Activated CD4-positive, alpha-beta T cell treated with anti-CD3 and anti-CD28 coated beads, Interleukin-2, Interleukin-6, amounts not matched to agents 100 ng/mL and 50 ng/mL, durations not matched to agents 16 hours and 8 hours (primary cell): ENCODE measurements at regions not wholly inside any gene's neighbourhood (a gene's known extent, or its start where the extent isn't known, plus 50 kb on each side); places are given as distances from the start of the nearest gene placed in this dataset.
"Not testable (repeated sequence)": the region's sequence is repeated elsewhere in the genome, so short reads cannot be mapped to it uniquely, and the experiment has no call there.

ENCODE experiments used
- DNase-seq: peaks from one replicate; pipeline ENCODE4 v3.0.0-alpha.2; 2020

- DNase-seq = no peak
Observed at GRCh38 chr12:114119316-114119715, 153.2 kb upstream of the RBM19 start.

DNA sequence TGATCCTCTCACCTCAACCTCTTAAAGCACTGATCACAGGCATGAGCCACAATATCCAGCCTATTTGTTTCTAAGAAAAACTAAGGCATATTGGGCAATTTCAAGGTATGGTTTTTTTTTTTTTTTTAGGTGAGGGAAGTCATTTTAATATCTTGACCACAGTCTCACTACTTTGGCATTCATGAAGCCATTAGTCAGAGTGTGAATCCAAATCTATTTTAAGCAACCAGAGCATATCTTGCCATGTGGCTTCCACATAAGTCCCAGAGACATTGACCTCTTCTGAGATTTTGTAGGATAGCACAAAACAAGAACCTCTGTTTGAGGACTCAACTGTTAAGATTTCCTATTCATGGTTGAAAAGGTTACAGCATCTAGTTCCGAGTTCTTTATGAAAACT lies 130.3 kb upstream of the RBM19 start:
- DNase-seq = no peak

- no peak for DNase-seq
Observed at GRCh38 chr12:114093520-114093919, 127.4 kb upstream of the RBM19 start.

GRCh38 chr12:114092981-114093380 lies 126.9 kb upstream of the RBM19 start:
- DNase-seq = no peak

DNA sequence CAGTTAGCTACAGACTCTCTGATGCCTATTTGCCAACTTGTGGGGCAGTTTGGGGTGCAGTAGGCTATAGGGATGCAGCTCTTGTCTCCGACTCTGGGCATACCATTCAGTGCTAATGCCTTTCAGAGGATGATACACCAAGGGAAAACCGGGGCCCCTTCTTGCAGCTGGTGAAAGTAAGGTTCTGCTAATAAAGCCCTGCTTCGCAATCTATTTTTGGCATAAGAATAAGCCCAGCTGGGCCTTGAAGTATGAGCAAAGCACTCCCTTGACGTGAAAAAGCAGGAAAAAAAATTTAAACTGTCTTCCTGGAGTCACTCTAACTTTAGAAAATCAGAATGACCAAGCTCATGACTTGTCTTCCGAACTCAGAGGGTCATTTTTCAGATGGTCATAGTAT lies 124.1 kb upstream of the RBM19 start:
- no peak for DNase-seq

DNA sequence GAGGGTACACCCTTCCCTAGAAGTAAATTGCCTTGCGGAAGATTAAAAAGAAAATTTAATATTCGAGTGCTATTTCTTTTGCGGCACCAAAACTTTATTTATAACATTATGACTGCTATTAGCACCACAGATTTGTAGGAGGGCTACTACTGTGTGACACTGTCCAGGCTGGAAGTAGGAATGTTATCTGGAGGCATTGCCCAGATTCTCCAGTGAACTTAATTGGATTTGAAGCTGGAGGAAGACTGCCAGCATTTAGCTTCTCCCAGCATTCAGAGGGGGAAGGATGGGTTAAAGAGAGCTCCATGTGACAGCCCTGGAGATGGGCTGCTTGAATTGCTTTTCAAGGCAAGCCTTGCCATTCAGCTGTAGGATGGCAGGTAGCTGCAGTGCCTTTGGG lies 107.0 kb upstream of the RBM19 start:
- DNase-seq = no peak

- no peak for DNase-seq
Observed at GRCh38 chr12:114069507-114069906, 103.4 kb upstream of the RBM19 start.

GRCh38 chr12:114064497-114064896 lies 98.4 kb upstream of the RBM19 start:
- DNase-seq = no peak

DNA sequence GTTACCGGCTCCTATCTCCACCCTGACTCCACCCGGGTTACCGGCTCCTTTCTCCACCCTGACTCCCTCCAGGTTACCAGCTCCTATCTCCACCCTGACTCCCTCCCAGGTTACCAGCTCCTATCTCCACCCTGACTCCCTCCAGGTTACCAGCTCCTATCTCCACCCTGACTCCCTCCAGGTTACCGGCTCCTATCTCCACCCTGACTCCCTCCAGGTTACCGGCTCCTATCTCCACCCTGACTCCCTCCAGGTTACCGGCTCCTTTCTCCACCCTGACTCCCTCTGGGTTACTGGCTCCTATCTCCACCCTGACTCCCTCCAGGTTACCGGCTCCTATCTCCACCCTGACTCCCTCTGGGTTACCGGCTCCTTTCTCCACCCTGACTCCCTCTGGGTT lies 97.9 kb upstream of the RBM19 start:
- DNase-seq = not testable (repeated sequence)

DNA sequence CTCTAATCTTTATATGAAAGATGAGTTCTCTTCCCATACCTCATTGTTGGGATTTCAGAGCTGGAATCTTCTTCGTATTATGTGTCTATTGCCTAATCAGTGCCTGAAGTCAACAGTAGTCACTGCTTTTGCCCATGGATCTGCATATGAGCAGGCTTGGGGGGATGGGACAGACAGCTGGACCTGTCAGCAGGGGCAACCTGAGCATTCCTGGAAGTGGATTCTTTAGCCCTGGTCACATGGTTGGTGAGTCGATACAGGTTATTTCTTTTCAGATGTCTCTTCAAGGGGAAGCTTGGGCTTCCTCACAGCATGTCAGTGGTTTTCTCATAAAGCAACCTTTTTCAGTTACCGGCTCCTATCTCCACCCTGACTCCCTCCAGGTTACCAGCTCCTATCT lies 97.3 kb upstream of the RBM19 start:
- DNase-seq = no peak

DNA sequence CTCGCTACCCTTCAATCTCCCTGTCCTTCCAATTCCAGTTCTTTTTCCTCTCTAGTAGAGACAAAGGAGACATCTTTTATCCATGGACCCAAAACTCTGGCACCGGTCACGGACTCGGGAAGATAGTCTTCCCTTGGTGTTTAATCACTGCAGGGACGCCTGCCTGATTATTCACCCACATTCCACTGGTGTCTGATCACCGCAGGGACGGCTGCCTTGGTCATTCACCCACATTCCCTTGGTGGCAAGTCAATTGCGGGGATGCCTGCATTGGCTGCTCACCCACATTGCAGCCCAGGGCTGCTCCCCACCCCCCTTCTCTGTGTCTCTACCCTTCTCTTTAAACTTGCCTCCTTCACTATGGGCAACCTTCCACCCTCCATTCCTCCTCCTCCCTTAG lies 90.2 kb upstream of the RBM19 start:
- DNase-seq = not testable (repeated sequence)

DNA sequence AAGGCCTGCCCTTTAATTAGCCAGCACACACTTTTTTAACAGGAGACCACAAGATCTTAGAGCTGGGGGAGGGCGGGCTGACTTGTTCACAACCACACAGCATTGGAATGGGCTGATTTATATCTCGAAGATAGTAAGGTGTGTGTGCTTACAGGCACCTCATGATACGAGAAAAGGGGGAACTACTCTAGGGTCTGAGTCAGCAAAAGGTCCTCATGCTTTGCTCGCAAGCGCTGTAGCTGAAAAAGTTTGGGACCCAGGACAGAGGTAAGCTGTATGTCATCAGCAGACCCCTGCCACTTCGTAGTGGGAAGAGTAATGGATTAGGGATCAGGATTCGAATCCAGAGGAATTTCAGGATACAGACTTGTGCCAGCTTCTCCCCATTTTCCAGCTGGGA lies 88.9 kb upstream of the RBM19 start:
- no peak for DNase-seq

DNA sequence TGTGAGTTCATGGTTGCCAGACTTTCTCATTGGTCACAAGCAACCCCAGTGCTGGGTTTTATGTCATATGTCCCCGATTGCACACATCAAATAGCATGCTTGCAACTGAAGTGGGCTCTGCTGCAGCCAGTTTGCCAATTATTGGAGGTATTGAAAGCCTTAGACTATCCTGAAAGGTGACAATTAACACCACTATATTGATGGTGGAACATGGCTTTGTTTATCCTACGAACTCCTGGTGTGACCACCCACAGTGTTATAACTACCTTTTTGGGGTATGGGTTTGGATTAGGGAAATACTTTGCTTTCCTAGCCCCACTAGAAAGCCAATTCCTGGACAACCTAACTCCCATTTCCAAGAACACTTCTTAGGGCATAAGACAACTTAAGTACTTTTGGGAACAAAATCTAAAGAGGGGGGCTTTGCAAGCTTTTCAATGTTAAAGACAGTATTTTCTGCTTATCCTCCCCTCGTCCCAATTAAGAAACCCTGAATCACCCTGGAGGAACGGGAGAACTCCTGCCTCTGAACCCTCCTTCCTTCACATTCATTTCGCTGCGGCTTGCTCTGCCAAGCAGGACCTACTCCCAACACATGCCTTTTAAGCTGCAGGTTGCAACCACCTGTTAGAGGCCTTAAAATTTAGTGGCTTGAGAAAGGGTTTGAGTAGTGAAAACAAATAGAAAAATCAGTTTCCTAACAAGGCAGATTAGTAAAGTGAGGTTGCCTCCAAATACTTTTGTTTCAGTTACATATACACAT lies 80.3 kb upstream of the RBM19 start:
- no peak for DNase-seq

DNA sequence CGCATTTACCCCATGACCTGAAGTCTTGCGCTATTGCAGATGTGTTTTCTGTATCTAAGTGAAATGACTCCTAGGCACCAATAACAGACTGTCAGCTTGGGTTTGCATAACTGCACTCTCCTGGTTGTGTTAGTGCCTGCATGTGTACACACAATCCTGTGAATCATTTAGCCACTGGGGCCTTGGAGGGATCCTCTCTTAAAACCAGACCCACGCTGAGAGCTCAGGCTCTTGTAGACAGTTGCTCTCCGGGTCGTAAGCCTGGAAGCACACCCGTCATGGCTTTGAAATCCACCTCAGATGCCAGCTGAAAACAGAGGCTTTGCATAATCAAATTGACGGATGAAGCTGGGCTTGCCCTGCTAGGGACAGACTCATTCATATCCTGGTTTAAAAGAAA lies 79.2 kb upstream of the RBM19 start:
- DNase-seq = no peak

GRCh38 chr12:114041590-114041989 lies 75.5 kb upstream of the RBM19 start:
- DNase-seq = no peak

- DNase-seq = no peak
Observed at GRCh38 chr12:114041136-114041535, 75.0 kb upstream of the RBM19 start.

DNA sequence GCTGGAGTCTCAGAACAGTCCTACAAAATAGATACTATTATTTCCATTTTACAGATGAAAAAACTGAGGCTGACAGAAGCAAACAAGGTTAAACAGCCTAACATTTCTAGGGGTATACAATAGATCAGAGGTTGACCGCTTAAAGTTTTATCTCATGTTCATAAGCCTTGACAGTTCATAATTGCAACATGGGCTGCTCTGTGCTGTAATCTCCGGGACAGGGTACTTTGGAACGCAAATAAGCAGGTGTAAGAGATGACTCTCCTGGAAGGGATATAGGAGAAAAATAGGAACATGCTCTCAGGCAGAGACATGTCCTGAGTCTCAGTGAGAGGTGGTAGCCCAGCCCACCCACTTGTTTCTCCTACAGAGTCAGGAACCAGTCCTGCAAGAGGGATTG lies 72.8 kb upstream of the RBM19 start:
- no peak for DNase-seq

- no peak for DNase-seq
Observed at GRCh38 chr12:114032801-114033200, 66.7 kb upstream of the RBM19 start.

DNA sequence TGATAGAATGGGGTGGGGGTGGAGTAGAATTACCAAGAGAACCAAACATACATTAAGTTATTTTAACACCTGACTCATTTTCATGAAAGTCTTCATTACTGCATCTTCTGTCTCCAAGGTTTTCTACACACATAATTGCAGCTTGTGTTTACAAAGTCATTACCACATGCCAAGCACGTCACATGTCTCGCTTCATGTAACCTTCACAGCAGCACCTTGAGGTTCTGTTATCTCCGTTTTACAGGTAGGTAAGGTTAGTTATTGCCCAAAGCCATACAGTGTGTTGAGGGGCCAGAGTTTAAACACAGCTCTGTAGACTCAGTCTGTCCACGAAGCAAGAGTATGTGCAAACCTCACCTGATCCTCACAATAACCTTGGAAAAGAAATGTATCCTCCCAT lies 64.3 kb upstream of the RBM19 start:
- no peak for DNase-seq

DNA sequence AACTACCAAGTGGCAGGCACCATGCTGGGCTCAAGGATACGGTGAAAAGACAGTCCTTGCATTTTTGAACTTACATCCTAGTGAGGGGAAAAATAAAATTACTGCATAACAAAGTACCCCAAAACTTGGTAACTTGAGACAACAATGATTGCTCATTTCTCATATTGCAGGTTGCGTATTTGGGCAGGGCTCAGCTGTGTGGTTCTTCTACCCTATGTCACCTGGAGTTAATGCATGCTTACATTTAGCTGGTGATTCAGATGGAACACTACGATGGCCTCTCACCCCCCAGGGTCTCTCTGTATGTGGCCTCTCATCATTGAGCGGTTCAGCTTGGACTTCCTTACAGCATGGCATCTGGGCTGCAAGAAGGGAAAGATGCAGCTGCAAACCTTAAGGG lies 60.7 kb upstream of the RBM19 start:
- DNase-seq = no peak

DNA sequence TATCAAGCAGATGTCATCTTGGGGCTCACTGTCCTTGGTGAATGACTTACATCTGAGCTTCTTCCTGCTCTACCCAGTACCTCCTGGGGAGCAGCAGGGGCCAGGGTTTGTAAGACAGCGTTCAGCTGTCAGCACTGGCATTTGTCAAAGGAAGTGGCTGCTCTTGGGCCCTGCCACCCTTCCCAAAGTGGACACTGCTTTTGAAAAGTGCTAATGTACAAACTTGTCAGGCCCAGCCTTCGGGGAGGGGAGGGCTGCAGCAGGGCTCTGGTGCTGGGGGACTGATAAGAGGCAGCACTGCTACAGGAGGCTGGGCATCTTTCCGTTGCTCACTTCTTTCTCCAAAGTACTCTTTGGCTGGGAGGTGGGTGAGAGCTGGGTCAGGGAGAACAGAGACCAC lies 59.8 kb upstream of the RBM19 start:
- DNase-seq = no peak

DNA sequence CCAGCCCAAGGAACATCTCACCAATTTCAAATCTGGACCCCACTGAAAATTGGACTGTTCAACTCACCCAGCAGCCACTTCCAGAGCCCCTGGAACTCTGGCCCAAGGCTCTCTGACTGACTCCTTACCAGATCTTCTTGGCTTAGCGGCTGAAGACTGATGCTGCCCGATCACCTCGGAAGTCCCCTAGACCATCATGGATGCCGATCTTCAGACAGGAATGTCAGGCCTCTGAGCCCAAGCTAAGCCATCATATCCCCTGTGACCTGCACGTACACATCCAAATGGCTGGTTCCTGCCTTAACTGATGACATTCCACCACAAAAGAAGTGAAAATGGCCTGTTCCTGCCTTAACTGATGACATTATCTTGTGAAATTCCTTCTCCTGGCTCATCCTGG lies 56.0 kb upstream of the RBM19 start:
- not testable (repeated sequence) for DNase-seq

DNA sequence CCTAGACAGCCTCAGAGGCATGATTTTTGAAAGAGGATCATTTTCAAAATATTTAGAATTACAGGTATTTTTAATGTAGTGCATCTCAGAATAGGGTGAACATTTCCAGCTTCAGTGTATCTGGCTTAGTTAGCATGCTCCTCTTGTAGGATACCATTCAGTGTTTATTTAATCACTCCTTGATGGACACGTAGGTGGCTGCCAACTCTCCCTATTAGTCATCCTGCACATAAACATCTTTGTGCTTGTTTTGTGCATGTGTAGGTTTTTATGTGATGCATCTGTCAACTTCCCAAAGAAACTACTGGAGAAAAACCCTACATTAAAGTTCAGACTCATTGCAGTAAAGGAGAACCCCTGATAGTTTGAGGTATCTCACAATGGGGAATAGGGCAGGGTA lies 52.5 kb upstream of the RBM19 start:
- no peak for DNase-seq
